DND-41 (cell line): ENCODE measurements at regions not wholly inside any gene's neighbourhood (a gene's known extent, or its start where the extent isn't known, plus 50 kb on each side); places are given as distances from the start of the nearest gene placed in this dataset.

Source experiments
- EZH2 ChIP-seq: IDR thresholded peaks from 3 replicates; pipeline ENCODE4 v1.6.1; 2012; ENCODE audit warnings: borderline replicate concordance, low read depth, mild to moderate bottlenecking, moderate library complexity, low read length, inconsistent platforms; ENCODE audit not compliant: severe bottlenecking
- TF ChIP-seq, protein P1 (sequence below): IDR thresholded peaks from 2 replicates; pipeline ENCODE4 v1.5.1; 2012; ENCODE audit warnings: borderline replicate concordance, low read length, moderate library complexity, mild to moderate bottlenecking; ENCODE audit not compliant: poor library complexity, severe bottlenecking; ENCODE audit errors: extremely low read depth

DNA sequence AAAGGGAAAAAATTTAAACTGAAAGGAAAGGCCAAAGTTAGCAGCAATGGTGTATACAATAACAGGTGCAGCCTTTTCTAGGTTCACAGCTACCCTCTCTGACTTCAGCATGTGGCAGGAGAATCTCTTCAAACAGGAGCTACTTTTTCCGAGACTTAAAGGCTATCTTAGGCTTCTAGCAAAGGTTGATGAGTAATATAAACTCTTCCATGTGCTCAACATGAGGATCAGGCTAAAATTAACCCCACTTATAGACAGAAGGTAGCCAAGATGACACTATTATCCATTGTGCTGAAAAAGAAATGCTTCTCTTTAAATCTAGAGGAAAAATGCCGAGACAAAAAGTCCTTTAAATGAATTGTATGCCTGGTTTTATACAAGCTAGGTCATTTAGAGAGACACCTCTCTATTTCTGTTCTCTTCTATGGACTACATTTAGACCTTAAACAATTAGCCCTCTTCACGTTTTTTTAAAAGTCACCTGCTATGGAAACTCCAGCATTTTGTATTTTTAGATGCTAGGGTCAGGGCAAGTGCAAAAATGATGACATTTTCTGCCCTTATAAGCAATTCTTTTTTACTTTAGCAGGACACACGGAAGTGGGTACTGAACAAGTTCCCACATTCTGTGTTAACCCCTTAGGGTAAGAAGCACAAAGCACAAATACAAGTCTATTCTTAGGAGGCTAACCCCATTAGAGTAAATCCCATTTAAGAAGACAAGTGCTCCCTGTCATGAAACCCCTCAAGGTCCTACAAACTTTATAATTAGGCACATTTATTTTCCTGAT, 216.8 kb upstream of the CITED2 start:
- TF ChIP-seq, protein P1, sequence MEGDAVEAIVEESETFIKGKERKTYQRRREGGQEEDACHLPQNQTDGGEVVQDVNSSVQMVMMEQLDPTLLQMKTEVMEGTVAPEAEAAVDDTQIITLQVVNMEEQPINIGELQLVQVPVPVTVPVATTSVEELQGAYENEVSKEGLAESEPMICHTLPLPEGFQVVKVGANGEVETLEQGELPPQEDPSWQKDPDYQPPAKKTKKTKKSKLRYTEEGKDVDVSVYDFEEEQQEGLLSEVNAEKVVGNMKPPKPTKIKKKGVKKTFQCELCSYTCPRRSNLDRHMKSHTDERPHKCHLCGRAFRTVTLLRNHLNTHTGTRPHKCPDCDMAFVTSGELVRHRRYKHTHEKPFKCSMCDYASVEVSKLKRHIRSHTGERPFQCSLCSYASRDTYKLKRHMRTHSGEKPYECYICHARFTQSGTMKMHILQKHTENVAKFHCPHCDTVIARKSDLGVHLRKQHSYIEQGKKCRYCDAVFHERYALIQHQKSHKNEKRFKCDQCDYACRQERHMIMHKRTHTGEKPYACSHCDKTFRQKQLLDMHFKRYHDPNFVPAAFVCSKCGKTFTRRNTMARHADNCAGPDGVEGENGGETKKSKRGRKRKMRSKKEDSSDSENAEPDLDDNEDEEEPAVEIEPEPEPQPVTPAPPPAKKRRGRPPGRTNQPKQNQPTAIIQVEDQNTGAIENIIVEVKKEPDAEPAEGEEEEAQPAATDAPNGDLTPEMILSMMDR: no peak
- no peak for TF ChIP-seq EZH2
